ENCODE measurements at regions not wholly inside any gene's neighbourhood (a gene's known extent, or its start where the extent isn't known, plus 50 kb on each side); places are given as distances from the start of the nearest gene placed in this dataset.

GRCh38 chr2:147712051-147712450 lies 132.8 kb upstream of the ACVR2A start:
- DNase-seq (ENCODE audit: extremely low read depth, low read depth): no peak

GRCh38 chr2:147711031-147711430 lies 133.8 kb upstream of the ACVR2A start:
- no peak for DNase-seq (ENCODE audit: extremely low read depth, low read depth)

GRCh38 chr2:147709655-147710054 lies 135.2 kb upstream of the ACVR2A start:
- no peak for DNase-seq (ENCODE audit: extremely low read depth, low read depth)

GRCh38 chr2:147703171-147703570 lies 141.7 kb upstream of the ACVR2A start:
- no peak for DNase-seq (ENCODE audit: extremely low read depth, low read depth)

- DNase-seq (ENCODE audit: extremely low read depth, low read depth): no peak
Measured at GRCh38 chr2:147698166-147698565, 146.7 kb upstream of the ACVR2A start.

GRCh38 chr2:147696426-147696825 lies 148.4 kb upstream of the ACVR2A start:
- no peak for DNase-seq (ENCODE audit: extremely low read depth, low read depth)

- DNase-seq (ENCODE audit: extremely low read depth, low read depth): no peak
Measured at GRCh38 chr2:147689220-147689909, 155.5 kb upstream of the ACVR2A start.

GRCh38 chr2:147688242-147688641 lies 156.6 kb upstream of the ACVR2A start:
- DNase-seq (ENCODE audit: extremely low read depth, low read depth): no peak

- DNase-seq (ENCODE audit: extremely low read depth, low read depth): no peak
Measured at GRCh38 chr2:147686365-147686764, 158.5 kb upstream of the ACVR2A start.

GRCh38 chr2:147684903-147685302 lies 159.9 kb upstream of the ACVR2A start:
- no peak for DNase-seq (ENCODE audit: extremely low read depth, low read depth)

- no peak for DNase-seq (ENCODE audit: extremely low read depth, low read depth)
Measured at GRCh38 chr2:147683380-147683779, 161.4 kb upstream of the ACVR2A start.

- DNase-seq (ENCODE audit: extremely low read depth, low read depth): no peak
Measured at GRCh38 chr2:147681093-147681492, 163.7 kb upstream of the ACVR2A start.

- no peak for DNase-seq (ENCODE audit: extremely low read depth, low read depth)
Measured at GRCh38 chr2:147679955-147680531, 164.8 kb upstream of the ACVR2A start.

GRCh38 chr2:147679191-147679954 lies 165.5 kb upstream of the ACVR2A start:
- no peak for DNase-seq (ENCODE audit: extremely low read depth, low read depth)

- no peak for DNase-seq (ENCODE audit: extremely low read depth, low read depth)
Measured at GRCh38 chr2:147665105-147665504, 179.7 kb upstream of the ACVR2A start.

GRCh38 chr2:147663962-147664361 lies 180.9 kb upstream of the ACVR2A start:
- no peak for DNase-seq (ENCODE audit: extremely low read depth, low read depth)

- DNase-seq (ENCODE audit: extremely low read depth, low read depth): no peak
Measured at GRCh38 chr2:147663153-147663961, 181.5 kb upstream of the ACVR2A start.

- no peak for DNase-seq (ENCODE audit: extremely low read depth, low read depth)
Measured at GRCh38 chr2:147662221-147662620, 182.6 kb upstream of the ACVR2A start.

GRCh38 chr2:147660680-147661079 lies 184.1 kb upstream of the ACVR2A start:
- no peak for DNase-seq (ENCODE audit: extremely low read depth, low read depth)

- DNase-seq (ENCODE audit: extremely low read depth, low read depth): no peak
Measured at GRCh38 chr2:147659051-147659450, 185.8 kb upstream of the ACVR2A start.

Measured in NCI-H460 (cell line).